ENCODE measurements at regions not wholly inside any gene's neighbourhood (a gene's known extent, or its start where the extent isn't known, plus 50 kb on each side); places are given as distances from the start of the nearest gene placed in this dataset.

DNA sequence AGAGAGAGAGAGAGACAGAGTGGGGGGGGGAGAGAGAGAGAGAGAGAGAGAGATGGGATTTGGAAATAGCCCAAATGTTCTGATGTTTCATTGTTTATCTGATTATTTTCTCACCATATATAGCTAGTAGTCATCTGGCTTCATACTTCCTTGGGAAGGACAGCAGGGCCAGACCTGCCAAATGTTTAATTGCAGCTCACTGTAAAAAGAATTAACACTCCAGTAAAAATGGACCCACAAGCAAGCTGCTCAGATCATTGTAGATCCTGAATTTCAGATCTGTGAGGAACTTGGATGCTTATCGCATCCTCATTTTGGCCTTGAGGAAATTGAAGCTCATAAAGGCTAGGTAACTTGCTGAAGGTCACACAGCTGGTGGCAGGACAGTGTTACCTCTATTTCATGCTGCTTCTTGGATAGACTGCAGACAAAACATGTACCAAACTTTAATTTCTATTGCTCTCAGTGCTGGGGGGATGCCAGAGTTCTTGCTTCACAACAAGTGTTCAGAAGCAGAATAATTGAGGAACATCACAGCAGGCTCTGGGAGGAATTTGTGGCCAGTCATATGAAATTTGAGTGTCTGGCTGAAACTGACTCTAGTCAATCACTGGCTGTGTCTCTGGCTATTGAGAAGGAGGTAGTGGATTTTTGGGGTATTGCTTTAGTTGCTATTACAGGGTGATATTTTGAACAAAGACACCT is 223.5 kb downstream of the PIK3C3 start:
- H3K9ac ChIP-seq (ENCODE audit: low read depth, low read length, poor library complexity, severe bottlenecking), result no peak overlapping the region
- no peak overlapping the region for H2AFZ ChIP-seq (ENCODE audit: low read length)
- H3K4me3 ChIP-seq (ENCODE audit: low read length, poor library complexity, severe bottlenecking), result no peak overlapping the region
- no peak overlapping the region for H3K4me2 ChIP-seq (ENCODE audit: low read depth, low read length, poor library complexity, severe bottlenecking)
- H3K9me2 ChIP-seq (replicated peaks; ENCODE audit: low read depth, low read length), result no peaks in the 10 kb centered on the region
- no peaks in the 10 kb centered on the region for H3K36me3 ChIP-seq (ENCODE audit: insufficient read depth, low read length)
- no peak for TF ChIP-seq EZH2phosphoT487 (IDR thresholded peaks at IDR 0.05; ENCODE audit: borderline replicate concordance)
- TF ChIP-seq, protein P1, sequence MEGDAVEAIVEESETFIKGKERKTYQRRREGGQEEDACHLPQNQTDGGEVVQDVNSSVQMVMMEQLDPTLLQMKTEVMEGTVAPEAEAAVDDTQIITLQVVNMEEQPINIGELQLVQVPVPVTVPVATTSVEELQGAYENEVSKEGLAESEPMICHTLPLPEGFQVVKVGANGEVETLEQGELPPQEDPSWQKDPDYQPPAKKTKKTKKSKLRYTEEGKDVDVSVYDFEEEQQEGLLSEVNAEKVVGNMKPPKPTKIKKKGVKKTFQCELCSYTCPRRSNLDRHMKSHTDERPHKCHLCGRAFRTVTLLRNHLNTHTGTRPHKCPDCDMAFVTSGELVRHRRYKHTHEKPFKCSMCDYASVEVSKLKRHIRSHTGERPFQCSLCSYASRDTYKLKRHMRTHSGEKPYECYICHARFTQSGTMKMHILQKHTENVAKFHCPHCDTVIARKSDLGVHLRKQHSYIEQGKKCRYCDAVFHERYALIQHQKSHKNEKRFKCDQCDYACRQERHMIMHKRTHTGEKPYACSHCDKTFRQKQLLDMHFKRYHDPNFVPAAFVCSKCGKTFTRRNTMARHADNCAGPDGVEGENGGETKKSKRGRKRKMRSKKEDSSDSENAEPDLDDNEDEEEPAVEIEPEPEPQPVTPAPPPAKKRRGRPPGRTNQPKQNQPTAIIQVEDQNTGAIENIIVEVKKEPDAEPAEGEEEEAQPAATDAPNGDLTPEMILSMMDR (conservative IDR thresholded peaks at IDR 0.05; ENCODE audit: low read length), result no peak
- no peaks in the 10 kb centered on the region for H3F3A ChIP-seq (ENCODE audit: low read depth)
- H3K79me2 ChIP-seq (ENCODE audit: insufficient read depth, low read length), result no peaks in the 10 kb centered on the region
- H4K20me1 ChIP-seq (ENCODE audit: insufficient read depth, low read length, poor library complexity, severe bottlenecking), result no peaks in the 10 kb centered on the region
- no peaks in the 10 kb centered on the region for H3K9me3 ChIP-seq (ENCODE audit: insufficient read depth, low read depth, low read length)
- no peaks in the 10 kb centered on the region for H3K27me3 ChIP-seq (ENCODE audit: insufficient read depth, low read length, poor library complexity, severe bottlenecking)
- no peaks in the 10 kb centered on the region for H3K4me1 ChIP-seq (ENCODE audit: insufficient read depth, low read length, poor library complexity, severe bottlenecking)

DNA sequence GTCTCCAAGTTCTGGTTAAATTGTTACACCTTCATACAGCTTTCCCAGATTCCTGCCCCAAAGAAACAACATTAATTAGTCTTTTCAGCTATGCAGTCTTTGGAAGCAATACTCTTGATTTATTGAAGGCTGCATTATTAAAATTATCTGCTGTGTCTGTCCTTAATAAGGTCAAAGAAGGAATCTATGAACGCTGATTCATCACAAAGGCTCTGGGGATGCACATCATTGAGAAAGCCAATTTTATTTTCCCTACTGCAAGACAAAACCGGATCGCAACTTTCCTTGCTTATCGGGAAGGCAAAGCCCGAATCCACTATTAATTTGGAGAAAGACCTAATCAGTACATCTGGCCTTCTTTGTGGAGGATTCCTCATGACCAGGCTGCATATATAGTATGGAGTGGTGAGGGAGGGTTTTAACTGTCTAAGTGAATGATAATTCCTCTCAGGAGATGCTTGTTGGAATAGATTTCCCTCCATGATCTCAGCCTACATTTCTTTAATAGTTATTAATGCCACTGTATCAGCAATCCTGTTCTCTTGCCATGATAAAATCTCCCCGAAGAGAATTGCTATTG is 224.6 kb downstream of the PIK3C3 start:
- Histone ChIP-seq H3K4me3 (ENCODE audit: low read length, poor library complexity, severe bottlenecking) (no peak overlapping the region), H3K9ac (ENCODE audit: low read depth, low read length, poor library complexity, severe bottlenecking) (no peak overlapping the region), H3K79me2 (ENCODE audit: insufficient read depth, low read length) (no peaks in the 10 kb centered on the region), H3K4me1 (ENCODE audit: insufficient read depth, low read length, poor library complexity, severe bottlenecking) (no peaks in the 10 kb centered on the region), H3F3A (ENCODE audit: low read depth) (no peaks in the 10 kb centered on the region), H3K4me2 (ENCODE audit: low read depth, low read length, poor library complexity, severe bottlenecking) (no peak overlapping the region), H3K36me3 (ENCODE audit: insufficient read depth, low read length) (no peaks in the 10 kb centered on the region), H3K9me3 (ENCODE audit: insufficient read depth, low read depth, low read length) (no peaks in the 10 kb centered on the region), H4K20me1 (ENCODE audit: insufficient read depth, low read length, poor library complexity, severe bottlenecking) (no peaks in the 10 kb centered on the region), H3K27me3 (ENCODE audit: insufficient read depth, low read length, poor library complexity, severe bottlenecking) (no peaks in the 10 kb centered on the region), H2AFZ (ENCODE audit: low read length) (no peak overlapping the region), H3K9me2 (replicated peaks; ENCODE audit: low read depth, low read length) (no peaks in the 10 kb centered on the region)
- no peak for TF ChIP-seq EZH2phosphoT487 (IDR thresholded peaks at IDR 0.05; ENCODE audit: borderline replicate concordance)
- TF ChIP-seq, protein P1 (conservative IDR thresholded peaks at IDR 0.05; ENCODE audit: low read length), result no peak

- no peaks in the 10 kb centered on the region for H4K20me1 ChIP-seq (ENCODE audit: insufficient read depth, low read length, poor library complexity, severe bottlenecking)
- no peak overlapping the region for H3K4me3 ChIP-seq (ENCODE audit: low read length, poor library complexity, severe bottlenecking)
- no peaks in the 10 kb centered on the region for H3K79me2 ChIP-seq (ENCODE audit: insufficient read depth, low read length)
- no peaks in the 10 kb centered on the region for H3F3A ChIP-seq (ENCODE audit: low read depth)
- H2AFZ ChIP-seq (ENCODE audit: low read length), result no peak overlapping the region
- H3K9ac ChIP-seq (ENCODE audit: low read depth, low read length, poor library complexity, severe bottlenecking), result no peak overlapping the region
- no peaks in the 10 kb centered on the region for H3K27me3 ChIP-seq (ENCODE audit: insufficient read depth, low read length, poor library complexity, severe bottlenecking)
- no peak overlapping the region for H3K4me2 ChIP-seq (ENCODE audit: low read depth, low read length, poor library complexity, severe bottlenecking)
- no peaks in the 10 kb centered on the region for H3K36me3 ChIP-seq (ENCODE audit: insufficient read depth, low read length)
- TF ChIP-seq EZH2phosphoT487 (IDR thresholded peaks at IDR 0.05; ENCODE audit: borderline replicate concordance), result no peak
- TF ChIP-seq, protein P1 (conservative IDR thresholded peaks at IDR 0.05; ENCODE audit: low read length), result no peak
- H3K4me1 ChIP-seq (ENCODE audit: insufficient read depth, low read length, poor library complexity, severe bottlenecking), result no peaks in the 10 kb centered on the region
- no peaks in the 10 kb centered on the region for H3K9me3 ChIP-seq (ENCODE audit: insufficient read depth, low read depth, low read length)
- H3K9me2 ChIP-seq (replicated peaks; ENCODE audit: low read depth, low read length), result no peaks in the 10 kb centered on the region
Observed at GRCh38 chr18:42181474-42181873, 226.4 kb downstream of the PIK3C3 start.
